HG03066 (cell line): ENCODE measurements at regions not wholly inside any gene's neighbourhood (a gene's known extent, or its start where the extent isn't known, plus 50 kb on each side); places are given as distances from the start of the nearest gene placed in this dataset.

Source experiments
- ATAC-seq: cut with Tn5 transposase; IDR thresholded peaks from one replicate; pipeline ENCODE4 v1.9.1; 2021; ENCODE audit warnings: low read depth; ENCODE audit not compliant: unreplicated experiment

GRCh38 chr9:12441506-12441905 lies 251.7 kb upstream of the TYRP1 start:
- ATAC-seq: no peak

GRCh38 chr9:12448246-12448645 lies 244.9 kb upstream of the TYRP1 start:
- no peak for ATAC-seq

- ATAC-seq: no peak
Measured at GRCh38 chr9:12457237-12457636, 235.9 kb upstream of the TYRP1 start.

GRCh38 chr9:12461763-12462460 lies 231.3 kb upstream of the TYRP1 start:
- no peak for ATAC-seq

- no peak for ATAC-seq
Measured at GRCh38 chr9:12462861-12463260, 230.3 kb upstream of the TYRP1 start.

GRCh38 chr9:12463641-12464040 lies 229.5 kb upstream of the TYRP1 start:
- no peak for ATAC-seq

GRCh38 chr9:12464400-12464799 lies 228.8 kb upstream of the TYRP1 start:
- no peak for ATAC-seq

- no peak for ATAC-seq
Measured at GRCh38 chr9:12464910-12465512, 228.2 kb upstream of the TYRP1 start.

GRCh38 chr9:12469084-12469483 lies 224.1 kb upstream of the TYRP1 start:
- ATAC-seq: no peak

- no peak for ATAC-seq
Measured at GRCh38 chr9:12494411-12494810, 198.8 kb upstream of the TYRP1 start.

GRCh38 chr9:12497790-12498189 lies 195.4 kb upstream of the TYRP1 start:
- no peak for ATAC-seq

- ATAC-seq: no peak
Measured at GRCh38 chr9:12502520-12502919, 190.7 kb upstream of the TYRP1 start.

- ATAC-seq: no peak
Measured at GRCh38 chr9:12503606-12504122, 189.5 kb upstream of the TYRP1 start.

GRCh38 chr9:12510551-12510950 lies 182.6 kb upstream of the TYRP1 start:
- no peak for ATAC-seq

- ATAC-seq: no peak
Measured at GRCh38 chr9:12511726-12512125, 181.5 kb upstream of the TYRP1 start.

- no peak for ATAC-seq
Measured at GRCh38 chr9:12516031-12516430, 177.2 kb upstream of the TYRP1 start.

- no peak for ATAC-seq
Measured at GRCh38 chr9:12516573-12516972, 176.6 kb upstream of the TYRP1 start.

- ATAC-seq: no peak
Measured at GRCh38 chr9:12538842-12539579, 154.2 kb upstream of the TYRP1 start.

GRCh38 chr9:12539580-12539975 lies 153.6 kb upstream of the TYRP1 start:
- ATAC-seq: no peak

GRCh38 chr9:12544700-12545099 lies 148.5 kb upstream of the TYRP1 start:
- ATAC-seq: no peak

GRCh38 chr9:12554636-12555035 lies 138.5 kb upstream of the TYRP1 start:
- no peak for ATAC-seq
